Endothelial cell of umbilical vein (primary cell): ENCODE measurements at regions not wholly inside any gene's neighbourhood (a gene's known extent, or its start where the extent isn't known, plus 50 kb on each side); places are given as distances from the start of the nearest gene placed in this dataset. TPM values are rescaled to one million over a fixed set of nuclear protein-coding genes. Genes with fewer than 3 reads are reported as not detected.

Experiments
- BruUV-seq: library from RNA; stranded (reverse); fragments of 400-500 nt; replicated peaks from 2 replicates; lab custom pipeline; 2021; lab: Mats Ljungman, UMichigan
- CTCF ChIA-PET: fragments of 300-600, 350-600 bp; sonication (Branson Sonifier 250); formaldehyde crosslinking; loops from one replicate; lab custom pipeline; 2021; ENCODE audit warnings: antibody characterized with exemption, inconsistent platforms; lab: Charles Lee
- POLR2A ChIA-PET: fragments of 300-600, 350-600 bp; sonication (Branson Sonifier 250); formaldehyde crosslinking; loops from one replicate; lab custom pipeline; 2021; ENCODE audit warnings: antibody characterized with exemption, inconsistent platforms; lab: Charles Lee
- DNase-seq: peaks from one replicate; pipeline ENCODE4 v3.0.0-alpha.2; 2011; ENCODE audit warnings: low read depth, low spot score
- FAIRE-seq: peaks from 2 replicates; lab custom pipeline; 2011; peaks lifted over from hg19 to GRCh38; lab: Jason Lieb, UNC
- H2AFZ ChIP-seq: 2 replicates; pipeline ENCODE4 v1.6.0; 2012; ENCODE audit warnings: low read depth, low read length, control low read depth, inconsistent platforms
- H3K27ac ChIP-seq: 2 replicates; pipeline ENCODE4 v1.5.1; 2011; ENCODE audit warnings: low read depth, mild to moderate bottlenecking, control low read depth, low read length, moderate library complexity; ENCODE audit not compliant: insufficient read depth
- H3K27me3 ChIP-seq, 2 experiments: 2 replicates each; pipeline versions ENCODE4 v1.6.0 to v1.6.1; 2011; ENCODE audit warnings: low read length in 2 of 2, mixed read lengths in 1 of 2; ENCODE audit not compliant: control insufficient read depth in 2 of 2, insufficient read depth in 2 of 2
- H3K36me3 ChIP-seq, 2 experiments: 2 replicates in 1 of 2; 3 replicates in 1 of 2; pipeline ENCODE4 v1.5.1; 2011; ENCODE audit warnings: low read length in 2 of 2, mild to moderate bottlenecking in 1 of 2, moderate library complexity in 1 of 2; ENCODE audit not compliant: control insufficient read depth in 2 of 2, insufficient read depth in 2 of 2; ENCODE audit errors: extremely low read depth in 1 of 2
- H3K4me1 ChIP-seq: 3 replicates; pipeline ENCODE4 v1.5.1; 2011; ENCODE audit warnings: mild to moderate bottlenecking, low read length; ENCODE audit not compliant: control insufficient read depth, insufficient read depth; ENCODE audit errors: extremely low read depth
- H3K4me2 ChIP-seq: 2 replicates; pipeline ENCODE4 v1.6.1; 2011; ENCODE audit warnings: low read length, control low read depth, mixed read lengths; ENCODE audit not compliant: insufficient read depth
- H3K4me3 ChIP-seq, 3 experiments: fragments of 200-600 bp in 1 of 3; sonication (generic), shearing (Covaris generic) in 1 of 3; replicated peaks in 1 of 3; 2 replicates each; pipeline ENCODE4 v1.5.1; 2011 to 2016; ENCODE audit warnings: control low read depth in 3 of 3, low read length in 3 of 3, mild to moderate bottlenecking in 2 of 3, inconsistent platforms in 1 of 3, low read depth in 1 of 3, moderate library complexity in 1 of 3; ENCODE audit not compliant: insufficient read depth in 1 of 3
- H3K79me2 ChIP-seq: 2 replicates; pipeline ENCODE4 v1.6.0; 2012; ENCODE audit warnings: low read length, inconsistent platforms; ENCODE audit not compliant: control insufficient read depth, insufficient read depth
- H3K9ac ChIP-seq: replicated peaks from 2 replicates; pipeline ENCODE3; 2011; ENCODE audit warnings: low read length, control low read depth; ENCODE audit not compliant: insufficient read depth; ENCODE audit errors: extremely low read depth
- H3K9me1 ChIP-seq: replicated peaks from 3 replicates; pipeline ENCODE4 v1.6.0; 2011; ENCODE audit warnings: mild to moderate bottlenecking, low read length; ENCODE audit not compliant: control insufficient read depth, insufficient read depth; ENCODE audit errors: extremely low read depth
- H3K9me3 ChIP-seq: replicated peaks from 2 replicates; pipeline ENCODE4 v1.5.1; 2012; ENCODE audit warnings: low read length, inconsistent platforms; ENCODE audit not compliant: control insufficient read depth, insufficient read depth
- H4K20me1 ChIP-seq: replicated peaks from 2 replicates; pipeline ENCODE3; 2011; ENCODE audit warnings: mild to moderate bottlenecking, low read length; ENCODE audit not compliant: control insufficient read depth, insufficient read depth; ENCODE audit errors: extremely low read depth
- FOS ChIP-seq: IDR thresholded peaks from 2 replicates; pipeline ENCODE4 v1.6.1; 2011; ENCODE audit warnings: mild to moderate bottlenecking, low read length, moderate library complexity, borderline replicate concordance; ENCODE audit not compliant: insufficient read depth
- dilution Hi-C: fragments of 300-500 bp; cut with MboI; formaldehyde crosslinking; loops from one replicate; pipeline ENCODE4 v1.15.0; 2019; ENCODE audit warnings: low sequenced_read_pairs; ENCODE audit not compliant: extremely low pct_ligation_motif_present
- intact Hi-C: fragments of 100-400 bp; cut with micrococcal nuclease; formaldehyde crosslinking; loops from one replicate; pipeline ENCODE4 v1.10.0; 2022
- small RNA-seq: library from RNA; depleted of rRNA; stranded (forward); fragments of <200 nt; gene quantifications from one replicate; pipeline ENCODE3, GENCODE V24; 2012; ENCODE audit warnings: low replicate concordance, low read depth; ENCODE audit not compliant: insufficient read depth, insufficient read length

DNA sequence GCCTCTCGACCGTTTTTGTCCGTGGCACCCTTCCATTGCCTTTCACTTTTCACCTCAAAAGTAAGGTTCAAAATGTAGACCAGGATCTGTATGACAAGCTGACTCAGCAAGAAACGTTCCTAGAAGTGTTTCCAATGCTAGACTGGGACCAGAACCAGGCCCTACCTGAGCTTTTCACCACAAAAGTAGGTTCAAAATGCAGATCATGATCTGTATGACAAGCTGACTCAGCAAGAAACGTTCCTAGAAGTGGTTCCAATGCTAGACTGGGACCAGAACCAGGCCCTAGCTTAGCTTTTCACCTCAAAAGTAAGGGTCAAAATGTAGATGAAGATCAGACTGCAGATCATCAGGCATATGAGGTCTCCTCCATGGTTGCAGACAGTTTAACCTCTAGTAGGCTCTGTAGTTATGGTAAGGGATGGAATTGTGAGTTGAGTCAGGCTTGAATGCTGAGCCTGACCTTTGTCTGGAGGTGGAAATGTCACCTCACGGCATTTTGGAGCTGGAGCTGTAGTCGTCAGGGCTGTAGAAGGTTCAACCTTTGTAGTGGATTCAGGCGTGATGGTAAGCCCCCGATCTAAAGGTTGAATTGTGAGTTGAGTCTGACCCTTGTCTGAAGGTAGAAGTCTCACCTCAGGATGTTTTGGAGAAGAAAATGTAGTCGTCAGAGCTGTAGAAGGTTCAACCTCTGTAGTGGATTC, 50.2 kb upstream of the TMEM97 start:
- no peak overlapping the region for H2AFZ ChIP-seq
- H3K27ac ChIP-seq, result no peak overlapping the region
- H3K36me3 ChIP-seq, result no peaks in the 10 kb centered on the region
- no peak overlapping the region for H3K4me3 ChIP-seq
- POLR2A ChIA-PET, result no interaction called here
- no peak overlapping the region for H3K4me2 ChIP-seq
- no peaks in the 10 kb centered on the region for H3K4me1 ChIP-seq
- H4K20me1 ChIP-seq, result no peaks in the 10 kb centered on the region
- CTCF ChIA-PET, result interaction anchor here (1.0 to 2.1 kb wide), 5 partner anchors 9 to 20 kb away, joined by 3 to 8 read pairs (median 4); no protein-coding TSS in a partner anchor
- no TSS peak for BruUV-seq
- no peak for TF ChIP-seq FOS
- FAIRE-seq (no peak), DNase-seq (no peak)
- H3K9ac ChIP-seq, result no peak overlapping the region
- no peaks in the 10 kb centered on the region for H3K79me2 ChIP-seq
- intact Hi-C loops, result no loop called here
- dilution Hi-C loops, result no loop called here
- no peaks in the 10 kb centered on the region for H3K9me1 ChIP-seq
- no peaks in the 10 kb centered on the region for H3K9me3 ChIP-seq
- H3K27me3 ChIP-seq, result no peaks in the 10 kb centered on the region

Small RNA genes lying in the stretch of these regions (small RNA-seq; reads per million reads assigned to genes)
- gene AC061975.2, result not detected
